MM.1S (cell line): ENCODE measurements at regions not wholly inside any gene's neighbourhood (a gene's known extent, or its start where the extent isn't known, plus 50 kb on each side); places are given as distances from the start of the nearest gene placed in this dataset.

ENCODE experiments used
- CTCF ChIP-seq: fragments of 300-600 bp; sonication (generic); IDR thresholded peaks from 2 replicates; pipeline ENCODE4 v1.5.1; 2016; ENCODE audit warnings: antibody characterized with exemption, low read length, mixed read lengths
- EZH2 ChIP-seq: fragments of 300-600 bp; sonication (generic); optimal IDR thresholded peaks from 2 replicates; pipeline ENCODE3; 2017; ENCODE audit warnings: low read depth, mild to moderate bottlenecking, antibody characterized with exemption, low read length, mixed read lengths
- EZH2phosphoT487 ChIP-seq: fragments of 300-600 bp; sonication (generic); IDR thresholded peaks from 2 replicates; pipeline ENCODE4 v1.6.1; 2018; ENCODE audit warnings: antibody characterized with exemption, low read length

GRCh38 chr2:12612671-12613070 lies 104.1 kb upstream of the TRIB2 start:
- TF ChIP-seq EZH2phosphoT487, result no peak
- TF ChIP-seq CTCF, result no peak
- TF ChIP-seq EZH2, result no peak
